Neural cell (in vitro differentiated cells): ENCODE measurements at regions not wholly inside any gene's neighbourhood (a gene's known extent, or its start where the extent isn't known, plus 50 kb on each side); places are given as distances from the start of the nearest gene placed in this dataset.

Experiments used
- H2AFZ ChIP-seq: fragments of 200-600, 300-800 bp; sonication (generic), shearing (Covaris generic); 2 replicates; pipeline ENCODE4 v1.6.0; 2014; ENCODE audit warnings: low read depth, mild to moderate bottlenecking, antibody characterized with exemption, low read length, moderate library complexity
- H3F3A ChIP-seq: fragments of 200-600 bp; shearing (Covaris generic); 2 replicates; pipeline ENCODE4 v1.6.1; 2016; ENCODE audit warnings: mild to moderate bottlenecking, moderate library complexity, mixed read lengths, antibody characterized with exemption, low read length; ENCODE audit not compliant: insufficient read depth, poor library complexity, severe bottlenecking
- H3K27ac ChIP-seq: fragments of 200-600, 300-800 bp; sonication (generic), shearing (Covaris generic); 2 replicates; pipeline ENCODE4 v1.5.1; 2014; ENCODE audit warnings: mild to moderate bottlenecking, low read length, moderate library complexity
- H3K27me3 ChIP-seq: fragments of 300-800, 200-600 bp; sonication (generic), shearing (Covaris generic); 2 replicates; pipeline ENCODE4 v1.6.0; 2014; ENCODE audit warnings: mild to moderate bottlenecking, low read depth, low read length, moderate library complexity; ENCODE audit not compliant: insufficient read depth
- H3K36me3 ChIP-seq: fragments of 300-800, 200-600 bp; sonication (generic), shearing (Covaris generic); 2 replicates; pipeline ENCODE4 v1.5.1; 2014; ENCODE audit warnings: mild to moderate bottlenecking, antibody characterized with exemption, low read length, moderate library complexity; ENCODE audit not compliant: insufficient read depth
- H3K4me2 ChIP-seq: fragments of 300-800, 200-600 bp; sonication (generic), shearing (Covaris generic); 2 replicates; pipeline ENCODE4 v1.6.0; 2014; ENCODE audit warnings: mild to moderate bottlenecking, low read length
- H3K4me3 ChIP-seq: fragments of 300-800, 200-600 bp; sonication (generic), shearing (Covaris generic); 2 replicates; pipeline ENCODE4 v1.5.1; 2014; ENCODE audit warnings: mild to moderate bottlenecking, low read length, moderate library complexity
- H3K79me2 ChIP-seq: fragments of 200-600 bp; shearing (Covaris generic); replicated peaks from 2 replicates; pipeline ENCODE4 v1.6.0; 2014; ENCODE audit warnings: mild to moderate bottlenecking, low read length, moderate library complexity; ENCODE audit not compliant: insufficient read depth
- H3K9ac ChIP-seq: fragments of 300-800, 200-600 bp; sonication (generic), shearing (Covaris generic); 2 replicates; pipeline ENCODE4 v1.6.1; 2016; ENCODE audit warnings: mild to moderate bottlenecking, low read length, mixed read lengths
- H3K9me2 ChIP-seq: fragments of 200-600 bp; shearing (Covaris generic); 2 replicates; pipeline ENCODE4 v1.6.1; 2016; ENCODE audit warnings: mild to moderate bottlenecking, low read length, mixed read lengths; ENCODE audit not compliant: insufficient read depth
- H3K9me3 ChIP-seq: fragments of 200-600, 300-800 bp; sonication (generic), shearing (Covaris generic); 2 replicates; pipeline ENCODE4 v1.6.1; 2016; ENCODE audit warnings: mild to moderate bottlenecking, mixed run types, low read length, moderate library complexity, mixed read lengths
- H4K20me1 ChIP-seq: fragments of 200-600 bp; shearing (Covaris generic); 2 replicates; pipeline ENCODE4 v1.6.1; 2016; ENCODE audit warnings: mild to moderate bottlenecking, mixed run types; ENCODE audit not compliant: insufficient read depth
- EP300 ChIP-seq: fragments of 450-650 bp; conservative IDR thresholded peaks from 2 replicates; pipeline ENCODE4 v1.6.1; 2014; ENCODE audit warnings: antibody characterized with exemption, mild to moderate bottlenecking, moderate library complexity; ENCODE audit not compliant: poor library complexity, severe bottlenecking
- EZH2 ChIP-seq: fragments of 200-600, 300-800 bp; shearing (Covaris generic), sonication (generic); IDR thresholded peaks from 2 replicates; pipeline ENCODE4 v1.6.1; 2014; ENCODE audit warnings: antibody characterized with exemption, low read length, borderline replicate concordance, mild to moderate bottlenecking; ENCODE audit not compliant: insufficient read depth, poor library complexity, severe bottlenecking
- MXI1 ChIP-seq: fragments of 450-650 bp; conservative IDR thresholded peaks from 2 replicates; pipeline ENCODE4 v1.6.1; 2014; ENCODE audit warnings: antibody characterized with exemption, mild to moderate bottlenecking; ENCODE audit not compliant: poor library complexity, severe bottlenecking
- POLR2AphosphoS5 ChIP-seq: IDR thresholded peaks from 2 replicates; pipeline ENCODE4 v1.6.1; 2012
- RAD21 ChIP-seq: fragments of 450-650 bp; conservative IDR thresholded peaks from 2 replicates; pipeline ENCODE4 v1.6.1; 2014; ENCODE audit warnings: antibody characterized with exemption, mild to moderate bottlenecking, moderate library complexity
- SMC3 ChIP-seq: fragments of 450-650 bp; conservative IDR thresholded peaks from 2 replicates; pipeline ENCODE4 v1.6.1; 2014; ENCODE audit warnings: antibody characterized with exemption, mild to moderate bottlenecking, moderate library complexity; ENCODE audit not compliant: poor library complexity
- TAF1 ChIP-seq: IDR thresholded peaks from 2 replicates; pipeline ENCODE4 v1.6.1; 2012; ENCODE audit warnings: low read depth
- TF ChIP-seq, protein P1 (sequence below): fragments of 450-650 bp; IDR thresholded peaks from 2 replicates; pipeline ENCODE4 v1.5.1; 2014; ENCODE audit warnings: antibody characterized with exemption, mild to moderate bottlenecking, moderate library complexity; ENCODE audit not compliant: poor library complexity, severe bottlenecking
- TF ChIP-seq, protein P2 (sequence below): IDR thresholded peaks from 2 replicates; pipeline ENCODE4 v1.6.1; 2012; ENCODE audit warnings: borderline replicate concordance

DNA sequence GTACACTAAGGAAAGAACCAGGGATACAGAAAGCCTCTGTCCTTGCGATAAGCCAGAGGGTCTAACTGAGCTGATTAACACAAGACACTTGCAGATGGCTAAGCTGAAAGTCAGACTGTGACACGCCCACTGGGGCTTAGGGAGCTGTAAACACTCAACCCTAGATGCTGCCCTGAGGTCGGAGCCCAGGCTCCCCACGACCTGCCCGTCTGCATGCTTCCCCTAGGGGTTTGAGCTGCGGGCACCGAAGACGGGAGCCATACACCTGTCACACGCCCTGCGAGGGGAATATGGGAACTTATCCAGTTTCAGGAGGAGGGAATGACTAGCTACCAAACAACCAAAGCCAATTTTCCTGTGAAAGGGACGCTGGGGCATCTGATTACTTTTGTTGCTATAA lies 96.0 kb downstream of the HTR5A start:
- Histone ChIP-seq H3K27ac (no peak overlapping the region), H4K20me1 (no peaks in the 10 kb centered on the region), H3K4me3 (no peak overlapping the region), H3K4me2 (no peak overlapping the region), H3K9ac (no peak overlapping the region), H3K79me2 (no peaks in the 10 kb centered on the region), H3F3A (no peaks in the 10 kb centered on the region), H3K27me3 (no peaks in the 10 kb centered on the region), H3K9me2 (no peaks in the 10 kb centered on the region), H3K36me3 (no peaks in the 10 kb centered on the region), H2AFZ (no peak overlapping the region), H3K9me3 (no peaks in the 10 kb centered on the region)
- TF ChIP-seq MXI1: no peak
- no peak for TF ChIP-seq TAF1
- TF ChIP-seq POLR2AphosphoS5: no peak
- no peak for TF ChIP-seq EP300
- no peak for TF ChIP-seq EZH2
- no peak for TF ChIP-seq RAD21
- TF ChIP-seq, protein P1, sequence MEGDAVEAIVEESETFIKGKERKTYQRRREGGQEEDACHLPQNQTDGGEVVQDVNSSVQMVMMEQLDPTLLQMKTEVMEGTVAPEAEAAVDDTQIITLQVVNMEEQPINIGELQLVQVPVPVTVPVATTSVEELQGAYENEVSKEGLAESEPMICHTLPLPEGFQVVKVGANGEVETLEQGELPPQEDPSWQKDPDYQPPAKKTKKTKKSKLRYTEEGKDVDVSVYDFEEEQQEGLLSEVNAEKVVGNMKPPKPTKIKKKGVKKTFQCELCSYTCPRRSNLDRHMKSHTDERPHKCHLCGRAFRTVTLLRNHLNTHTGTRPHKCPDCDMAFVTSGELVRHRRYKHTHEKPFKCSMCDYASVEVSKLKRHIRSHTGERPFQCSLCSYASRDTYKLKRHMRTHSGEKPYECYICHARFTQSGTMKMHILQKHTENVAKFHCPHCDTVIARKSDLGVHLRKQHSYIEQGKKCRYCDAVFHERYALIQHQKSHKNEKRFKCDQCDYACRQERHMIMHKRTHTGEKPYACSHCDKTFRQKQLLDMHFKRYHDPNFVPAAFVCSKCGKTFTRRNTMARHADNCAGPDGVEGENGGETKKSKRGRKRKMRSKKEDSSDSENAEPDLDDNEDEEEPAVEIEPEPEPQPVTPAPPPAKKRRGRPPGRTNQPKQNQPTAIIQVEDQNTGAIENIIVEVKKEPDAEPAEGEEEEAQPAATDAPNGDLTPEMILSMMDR: no peak
- no peak for TF ChIP-seq SMC3
- TF ChIP-seq, protein P2, sequence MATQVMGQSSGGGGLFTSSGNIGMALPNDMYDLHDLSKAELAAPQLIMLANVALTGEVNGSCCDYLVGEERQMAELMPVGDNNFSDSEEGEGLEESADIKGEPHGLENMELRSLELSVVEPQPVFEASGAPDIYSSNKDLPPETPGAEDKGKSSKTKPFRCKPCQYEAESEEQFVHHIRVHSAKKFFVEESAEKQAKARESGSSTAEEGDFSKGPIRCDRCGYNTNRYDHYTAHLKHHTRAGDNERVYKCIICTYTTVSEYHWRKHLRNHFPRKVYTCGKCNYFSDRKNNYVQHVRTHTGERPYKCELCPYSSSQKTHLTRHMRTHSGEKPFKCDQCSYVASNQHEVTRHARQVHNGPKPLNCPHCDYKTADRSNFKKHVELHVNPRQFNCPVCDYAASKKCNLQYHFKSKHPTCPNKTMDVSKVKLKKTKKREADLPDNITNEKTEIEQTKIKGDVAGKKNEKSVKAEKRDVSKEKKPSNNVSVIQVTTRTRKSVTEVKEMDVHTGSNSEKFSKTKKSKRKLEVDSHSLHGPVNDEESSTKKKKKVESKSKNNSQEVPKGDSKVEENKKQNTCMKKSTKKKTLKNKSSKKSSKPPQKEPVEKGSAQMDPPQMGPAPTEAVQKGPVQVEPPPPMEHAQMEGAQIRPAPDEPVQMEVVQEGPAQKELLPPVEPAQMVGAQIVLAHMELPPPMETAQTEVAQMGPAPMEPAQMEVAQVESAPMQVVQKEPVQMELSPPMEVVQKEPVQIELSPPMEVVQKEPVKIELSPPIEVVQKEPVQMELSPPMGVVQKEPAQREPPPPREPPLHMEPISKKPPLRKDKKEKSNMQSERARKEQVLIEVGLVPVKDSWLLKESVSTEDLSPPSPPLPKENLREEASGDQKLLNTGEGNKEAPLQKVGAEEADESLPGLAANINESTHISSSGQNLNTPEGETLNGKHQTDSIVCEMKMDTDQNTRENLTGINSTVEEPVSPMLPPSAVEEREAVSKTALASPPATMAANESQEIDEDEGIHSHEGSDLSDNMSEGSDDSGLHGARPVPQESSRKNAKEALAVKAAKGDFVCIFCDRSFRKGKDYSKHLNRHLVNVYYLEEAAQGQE: no peak

DNA sequence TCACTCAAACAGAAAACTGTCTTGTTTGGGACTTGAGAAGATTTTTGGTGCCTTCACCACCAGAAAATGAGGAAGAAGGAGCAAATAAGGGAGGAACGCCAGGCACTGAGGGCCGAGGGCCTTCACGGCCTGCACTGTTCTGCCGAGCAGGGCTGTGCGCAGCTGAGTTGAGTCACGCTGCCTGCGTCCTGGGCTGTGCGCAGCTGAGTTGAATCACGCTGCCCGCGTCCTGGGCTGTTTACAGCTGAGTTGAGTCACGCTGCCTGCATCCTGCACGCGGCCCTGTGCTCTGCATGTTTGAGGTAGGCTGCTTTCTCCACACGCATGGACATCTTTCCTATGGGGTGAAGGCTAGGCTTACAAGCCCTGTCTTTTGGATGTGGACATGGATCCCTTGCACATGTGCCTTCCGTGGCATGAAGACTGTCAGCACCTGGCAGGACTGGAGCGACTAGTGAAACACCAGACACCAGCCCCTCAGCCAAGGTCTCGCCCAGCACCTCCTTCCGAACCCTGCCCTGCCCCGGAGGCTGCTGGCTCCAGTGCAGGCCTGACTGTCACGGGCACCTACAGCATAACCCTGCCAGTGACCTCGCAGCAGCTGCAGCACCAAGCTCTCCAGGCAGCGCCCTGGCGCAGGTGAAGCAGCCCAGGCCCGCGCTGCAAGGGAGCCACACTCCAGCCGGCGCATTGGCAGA lies 96.7 kb downstream of the HTR5A start:
- no peaks in the 10 kb centered on the region for H3K9me2 ChIP-seq
- no peak overlapping the region for H3K4me2 ChIP-seq
- no peak overlapping the region for H2AFZ ChIP-seq

More for the DNA sequence above, 96.7 kb downstream of the HTR5A start:
- Histone ChIP-seq H3K27me3 (no peaks in the 10 kb centered on the region), H3K9me3 (no peaks in the 10 kb centered on the region), H3K9ac (no peak overlapping the region), H3K4me3 (no peak overlapping the region), H3K79me2 (no peaks in the 10 kb centered on the region), H3K36me3 (no peaks in the 10 kb centered on the region), H4K20me1 (no peaks in the 10 kb centered on the region), H3K27ac (no peak overlapping the region), H3F3A (no peaks in the 10 kb centered on the region)
- TF ChIP-seq TAF1 (no peak), RAD21 (no peak), SMC3 (no peak), EZH2 (no peak), MXI1 (no peak), EP300 (no peak), POLR2AphosphoS5 (no peak)
- TF ChIP-seq, protein P1: no peak
